ENCODE measurements at regions not wholly inside any gene's neighbourhood (a gene's known extent, or its start where the extent isn't known, plus 50 kb on each side); places are given as distances from the start of the nearest gene placed in this dataset.

- no peak overlapping the region for H3K4me3 ChIP-seq (ENCODE audit: low read depth, low read length)
These were observed 68.3 kb upstream of the OTOS start for GRCh38 chr2:240208631-240209211.

GRCh38 chr2:240209493-240209892, 69.0 kb upstream of the OTOS start:
- no peak overlapping the region for H3K4me3 ChIP-seq (ENCODE audit: low read depth, low read length)

GRCh38 chr2:240210198-240210965, 69.9 kb upstream of the OTOS start:
- no peak overlapping the region for H3K4me3 ChIP-seq (ENCODE audit: low read depth, low read length)

GRCh38 chr2:240211096-240211495, 70.6 kb upstream of the OTOS start:
- H3K4me3 ChIP-seq (ENCODE audit: low read depth, low read length), result no peak overlapping the region

- H3K4me3 ChIP-seq (ENCODE audit: low read depth, low read length), result no peak overlapping the region
These were observed 71.4 kb upstream of the OTOS start for GRCh38 chr2:240211598-240212424.

GRCh38 chr2:240212425-240213225, 72.2 kb upstream of the OTOS start:
- H3K4me3 ChIP-seq (ENCODE audit: low read depth, low read length), result no peak overlapping the region

- no peak overlapping the region for H3K4me3 ChIP-seq (ENCODE audit: low read depth, low read length)
These were observed 72.7 kb upstream of the OTOS start for GRCh38 chr2:240213226-240213475.

- no peak overlapping the region for H3K4me3 ChIP-seq (ENCODE audit: low read depth, low read length)
These were observed 73.3 kb upstream of the OTOS start for GRCh38 chr2:240213476-240214421.

- H3K4me3 ChIP-seq (ENCODE audit: low read depth, low read length), result no peak overlapping the region
These were observed 74.6 kb upstream of the OTOS start for GRCh38 chr2:240214790-240215675.

GRCh38 chr2:240215676-240216051, 75.2 kb upstream of the OTOS start:
- H3K4me3 ChIP-seq (ENCODE audit: low read depth, low read length), result no peak overlapping the region

GRCh38 chr2:240216167-240216566, 75.7 kb upstream of the OTOS start:
- no peak overlapping the region for H3K4me3 ChIP-seq (ENCODE audit: low read depth, low read length)

GRCh38 chr2:240217431-240218301, 77.2 kb upstream of the OTOS start:
- no peak overlapping the region for H3K4me3 ChIP-seq (ENCODE audit: low read depth, low read length)

- no peak overlapping the region for H3K4me3 ChIP-seq (ENCODE audit: low read depth, low read length)
These were observed 78.9 kb upstream of the OTOS start for GRCh38 chr2:240219208-240219890.

GRCh38 chr2:240220371-240220770, 79.9 kb upstream of the OTOS start:
- H3K4me3 ChIP-seq (ENCODE audit: low read depth, low read length), result no peak overlapping the region

- H3K4me3 ChIP-seq (ENCODE audit: low read depth, low read length), result no peak overlapping the region
These were observed 83.2 kb upstream of the OTOS start for GRCh38 chr2:240223631-240224030.

- no peak overlapping the region for H3K4me3 ChIP-seq (ENCODE audit: low read depth, low read length)
These were observed 84.2 kb upstream of the OTOS start for GRCh38 chr2:240224676-240225075.

GRCh38 chr2:240225131-240225530, 84.7 kb upstream of the OTOS start:
- no peak overlapping the region for H3K4me3 ChIP-seq (ENCODE audit: low read depth, low read length)

Measured in iPS-11a (cell line).